Nephron (organoid): ENCODE measurements at regions not wholly inside any gene's neighbourhood (a gene's known extent, or its start where the extent isn't known, plus 50 kb on each side); places are given as distances from the start of the nearest gene placed in this dataset.

Source experiments
- H3K27ac Mint-ChIP-seq, 3 experiments: 2 replicates each; pipeline ENCODE4 v1.8.0; 2020; ENCODE audit warnings: mixed read lengths in 3 of 3, mild to moderate bottlenecking in 2 of 3, moderate library complexity in 1 of 3
- H3K27me3 Mint-ChIP-seq: 2 replicates; pipeline ENCODE4 v1.8.0; 2021; ENCODE audit warnings: low read depth, mild to moderate bottlenecking, moderate library complexity, mixed read lengths
- H3K36me3 Mint-ChIP-seq: 2 replicates; pipeline ENCODE4 v1.8.0; 2020; ENCODE audit warnings: low read depth, mixed read lengths
- H3K4me1 Mint-ChIP-seq: 2 replicates; pipeline ENCODE4 v1.8.0; 2020; ENCODE audit warnings: mixed read lengths
- H3K4me3 Mint-ChIP-seq, 3 experiments: 2 replicates each; pipeline ENCODE4 v1.8.0; 2020; ENCODE audit warnings: mild to moderate bottlenecking in 3 of 3, mixed read lengths in 3 of 3, moderate library complexity in 2 of 3
- H3K9me3 Mint-ChIP-seq: 2 replicates; pipeline ENCODE4 v1.8.0; 2020; ENCODE audit warnings: mixed read lengths
- CTCF ChIP-seq, 3 experiments: fragments of 200-600 bp; sonication (generic); IDR thresholded peaks; one replicate each; pipeline ENCODE4 v1.5.0; 2021; ENCODE audit warnings: antibody characterized with exemption in 3 of 3; ENCODE audit not compliant: unreplicated experiment in 3 of 3

GRCh38 chr4:157932936-157933335, 239.9 kb downstream of the GASK1B start:
- TF ChIP-seq CTCF (IDR thresholded peaks at IDR 0.05; ENCODE audit: unreplicated experiment in 3 of 3), result no peak
- Mint-ChIP-seq H3K27me3 (no peaks in the 10 kb centered on the region), H3K9me3 (no peaks in the 10 kb centered on the region), H3K4me3 (no peak overlapping the region), H3K27ac (no peak overlapping the region), H3K36me3 (no peaks in the 10 kb centered on the region), H3K4me1 (no peaks in the 10 kb centered on the region)

- no peaks in the 10 kb centered on the region for H3K27me3 Mint-ChIP-seq
- TF ChIP-seq CTCF (IDR thresholded peaks at IDR 0.05; ENCODE audit: unreplicated experiment in 3 of 3), result no peak
- no peaks in the 10 kb centered on the region for H3K36me3 Mint-ChIP-seq
- H3K4me3 Mint-ChIP-seq, result no peak overlapping the region
- H3K27ac Mint-ChIP-seq, result no peak overlapping the region
- H3K9me3 Mint-ChIP-seq, result peaks cover 6% of the 10 kb centered on the region
- H3K4me1 Mint-ChIP-seq, result no peaks in the 10 kb centered on the region
Observed at GRCh38 chr4:157929486-157929885, 243.3 kb downstream of the GASK1B start.

- Mint-ChIP-seq H3K27ac (peak overlapping the region; percentile 40 to 63 (median 45)), H3K4me1 (no peaks in the 10 kb centered on the region), H3K9me3 (peaks cover 16% of the 10 kb centered on the region), H3K4me3 (no peak overlapping the region), H3K36me3 (no peaks in the 10 kb centered on the region), H3K27me3 (no peaks in the 10 kb centered on the region)
- TF ChIP-seq CTCF (IDR thresholded peaks at IDR 0.05; ENCODE audit: unreplicated experiment in 3 of 3), result no peak
Observed at GRCh38 chr4:157918036-157918832, 254.6 kb downstream of the GASK1B start.

GRCh38 chr4:157912212-157912611, 260.6 kb downstream of the GASK1B start:
- peaks cover 4% of the 10 kb centered on the region for H3K4me1 Mint-ChIP-seq
- no peaks in the 10 kb centered on the region for H3K9me3 Mint-ChIP-seq

GRCh38 chr4:157911662-157912061, 261.2 kb downstream of the GASK1B start:
- Mint-ChIP-seq H3K9me3 (no peaks in the 10 kb centered on the region), H3K27me3 (no peaks in the 10 kb centered on the region), H3K4me3 (no peak overlapping the region), H3K27ac (no peak overlapping the region), H3K4me1 (peaks cover 4% of the 10 kb centered on the region), H3K36me3 (no peaks in the 10 kb centered on the region)
- TF ChIP-seq CTCF (IDR thresholded peaks at IDR 0.05; ENCODE audit: unreplicated experiment in 3 of 3), result no peak

More at GRCh38 chr4:157912212-157912611, 260.6 kb downstream of the GASK1B start:
- no peak for TF ChIP-seq CTCF (IDR thresholded peaks at IDR 0.05; ENCODE audit: unreplicated experiment in 3 of 3)
- Mint-ChIP-seq H3K36me3 (no peaks in the 10 kb centered on the region), H3K27ac (no peak overlapping the region), H3K4me3 (no peak overlapping the region), H3K27me3 (no peaks in the 10 kb centered on the region)

GRCh38 chr4:157908691-157909090, 264.1 kb downstream of the GASK1B start:
- TF ChIP-seq CTCF (IDR thresholded peaks at IDR 0.05; ENCODE audit: unreplicated experiment in 3 of 3), result no peak
- Mint-ChIP-seq H3K4me1 (peaks cover 4% of the 10 kb centered on the region), H3K36me3 (no peaks in the 10 kb centered on the region), H3K27me3 (no peaks in the 10 kb centered on the region), H3K4me3 (no peak overlapping the region), H3K27ac (no peak overlapping the region), H3K9me3 (no peaks in the 10 kb centered on the region)
